Esophagus squamous epithelium (tissue), 5 donors: ENCODE measurements at regions not wholly inside any gene's neighbourhood (a gene's known extent, or its start where the extent isn't known, plus 50 kb on each side); places are given as distances from the start of the nearest gene placed in this dataset.

ENCODE experiments used
- DNase-seq: peaks from one replicate; lab custom pipeline; 2025; lab: John Stamatoyannopoulos, UW
- H3K27ac ChIP-seq, 4 donors: fragments of 200-600 bp; sonication (generic); one replicate each; pipeline ENCODE4 v1.5.1; 2016 to 2019; ENCODE audit warnings: mild to moderate bottlenecking in 1 of 4
- H3K27me3 ChIP-seq, 4 donors: fragments of 200-600 bp; sonication (generic); 1 replicate in 3 of 4; 2 replicates in 1 of 4; pipeline versions ENCODE4 v1.5.1 to v1.6.0; 2017 to 2021; ENCODE audit warnings: antibody characterized with exemption in 1 of 4
- H3K36me3 ChIP-seq, 3 donors: fragments of 200-600 bp; sonication (generic); one replicate each; pipeline ENCODE4 v1.5.1; 2016 to 2019
- H3K4me1 ChIP-seq, 3 donors: fragments of 200-600 bp; sonication (generic); one replicate each; pipeline ENCODE4 v1.5.1; 2017 to 2019
- H3K4me3 ChIP-seq, 4 donors: fragments of 200-600 bp; sonication (generic); 1 replicate in 3 of 4; 2 replicates in 1 of 4; pipeline ENCODE4 v1.5.1; 2016 to 2019; ENCODE audit warnings: mild to moderate bottlenecking in 2 of 4, moderate library complexity in 1 of 4
- H3K9me3 ChIP-seq, 3 donors: fragments of 200-600 bp; sonication (generic); one replicate each; pipeline ENCODE4 v1.5.1; 2016 to 2019
- POLR2A ChIP-seq, 4 donors: fragments of 450-650 bp; IDR thresholded peaks; one replicate each; pipeline ENCODE4 v1.6.1; 2017; ENCODE audit warnings: antibody characterized with exemption in 4 of 4, mild to moderate bottlenecking in 4 of 4, moderate library complexity in 3 of 4
- WGBS, 2 donors: methylation state at CpG; one replicate each; pipeline ENCODE4 v1.1.5; 2018; 5-methylcytosine and 5-hydroxymethylcytosine counted together
- intact Hi-C: fragments of 100-400 bp; cut with DNase I; formaldehyde crosslinking; loops from one replicate; pipeline ENCODE4 v1.15.0; 2022
- TF ChIP-seq, protein P1 (sequence below), 6 experiments: fragments of 450-650 bp in 4 of 6; fragments of 200-600 bp in 2 of 6; sonication (generic) in 2 of 6; IDR thresholded peaks; one replicate each; pipeline ENCODE4 v1.5.1; 2016 to 2019; ENCODE audit warnings: antibody characterized with exemption in 6 of 6, mild to moderate bottlenecking in 4 of 6, moderate library complexity in 4 of 6
- donor health status: DM: yes; HTN: yes; CAD: no.

GRCh38 chr5:13412040-13412595, 532.4 kb downstream of the DNAH5 start:
- intact Hi-C loops = no loop called here
- Histone ChIP-seq H3K4me1 (no peaks in the 10 kb centered on the region), H3K36me3 (no peaks in the 10 kb centered on the region), H3K27me3 (no peaks in the 10 kb centered on the region), H3K27ac (no peak overlapping the region), H3K9me3 (no peaks in the 10 kb centered on the region), H3K4me3 (no peak overlapping the region)
- TF ChIP-seq, protein P1, sequence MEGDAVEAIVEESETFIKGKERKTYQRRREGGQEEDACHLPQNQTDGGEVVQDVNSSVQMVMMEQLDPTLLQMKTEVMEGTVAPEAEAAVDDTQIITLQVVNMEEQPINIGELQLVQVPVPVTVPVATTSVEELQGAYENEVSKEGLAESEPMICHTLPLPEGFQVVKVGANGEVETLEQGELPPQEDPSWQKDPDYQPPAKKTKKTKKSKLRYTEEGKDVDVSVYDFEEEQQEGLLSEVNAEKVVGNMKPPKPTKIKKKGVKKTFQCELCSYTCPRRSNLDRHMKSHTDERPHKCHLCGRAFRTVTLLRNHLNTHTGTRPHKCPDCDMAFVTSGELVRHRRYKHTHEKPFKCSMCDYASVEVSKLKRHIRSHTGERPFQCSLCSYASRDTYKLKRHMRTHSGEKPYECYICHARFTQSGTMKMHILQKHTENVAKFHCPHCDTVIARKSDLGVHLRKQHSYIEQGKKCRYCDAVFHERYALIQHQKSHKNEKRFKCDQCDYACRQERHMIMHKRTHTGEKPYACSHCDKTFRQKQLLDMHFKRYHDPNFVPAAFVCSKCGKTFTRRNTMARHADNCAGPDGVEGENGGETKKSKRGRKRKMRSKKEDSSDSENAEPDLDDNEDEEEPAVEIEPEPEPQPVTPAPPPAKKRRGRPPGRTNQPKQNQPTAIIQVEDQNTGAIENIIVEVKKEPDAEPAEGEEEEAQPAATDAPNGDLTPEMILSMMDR (IDR thresholded peaks at IDR 0.05) = no peak
- no peak for TF ChIP-seq POLR2A (IDR thresholded peaks at IDR 0.05)
- 60 to 70% methylated on average over 6 of the region's 6 CpGs for WGBS, 2 donors
- DNase-seq = no peak

GRCh38 chr5:13408616-13409015, 535.9 kb downstream of the DNAH5 start:
- H3K4me3 ChIP-seq = no peak overlapping the region
- H3K36me3 ChIP-seq = no peaks in the 10 kb centered on the region
- WGBS, 2 donors = 0 to 10% methylated on average over 1 of the region's 1 CpG
- H3K27ac ChIP-seq = no peak overlapping the region
- H3K9me3 ChIP-seq = no peaks in the 10 kb centered on the region
- DNase-seq = no peak
- TF ChIP-seq, protein P1 (IDR thresholded peaks at IDR 0.05) = no peak
- no peak for TF ChIP-seq POLR2A (IDR thresholded peaks at IDR 0.05)
- no peaks in the 10 kb centered on the region for H3K27me3 ChIP-seq
- intact Hi-C loops = no loop called here
- H3K4me1 ChIP-seq = no peaks in the 10 kb centered on the region

DNA sequence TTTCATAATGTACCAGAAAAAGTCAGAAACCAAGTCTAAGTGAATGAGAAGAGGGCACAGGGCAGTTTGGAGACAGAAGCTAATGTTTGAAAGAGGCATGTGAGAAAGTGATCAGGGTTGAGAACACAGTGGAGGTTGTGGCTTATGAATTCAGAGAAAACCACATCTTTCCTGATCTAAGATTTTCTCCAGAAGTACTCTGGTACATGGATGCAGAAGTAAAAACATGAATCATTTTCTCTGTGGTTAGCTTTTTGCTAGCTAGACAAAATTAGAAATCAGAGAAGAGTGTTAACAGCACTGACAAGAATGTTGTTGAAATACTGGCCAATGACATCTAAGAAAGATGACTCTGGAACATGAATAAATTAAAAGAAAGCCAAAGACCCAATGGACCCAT, 541.1 kb downstream of the DNAH5 start:
- no peak for DNase-seq
- Histone ChIP-seq H3K9me3 (no peaks in the 10 kb centered on the region), H3K4me3 (no peak overlapping the region), H3K27me3 (no peaks in the 10 kb centered on the region), H3K36me3 (no peaks in the 10 kb centered on the region), H3K4me1 (no peaks in the 10 kb centered on the region), H3K27ac (no peak overlapping the region)
- TF ChIP-seq POLR2A (IDR thresholded peaks at IDR 0.05) = no peak
- TF ChIP-seq, protein P1 (IDR thresholded peaks at IDR 0.05) = no peak
- intact Hi-C loops = no loop called here

GRCh38 chr5:13385066-13385465, 559.4 kb downstream of the DNAH5 start:
- intact Hi-C loops = no loop called here
- no peaks in the 10 kb centered on the region for H3K4me1 ChIP-seq
- TF ChIP-seq POLR2A (IDR thresholded peaks at IDR 0.05) = no peak
- TF ChIP-seq, protein P1 (IDR thresholded peaks at IDR 0.05) = no peak
- no peak overlapping the region for H3K27ac ChIP-seq
- no peak for DNase-seq
- H3K4me3 ChIP-seq = no peak overlapping the region
- H3K9me3 ChIP-seq = no peaks in the 10 kb centered on the region
- no peaks in the 10 kb centered on the region for H3K36me3 ChIP-seq
- 67 to 71% methylated on average over 5 of the region's 5 CpGs for WGBS, 2 donors
- H3K27me3 ChIP-seq = no peaks in the 10 kb centered on the region

DNA sequence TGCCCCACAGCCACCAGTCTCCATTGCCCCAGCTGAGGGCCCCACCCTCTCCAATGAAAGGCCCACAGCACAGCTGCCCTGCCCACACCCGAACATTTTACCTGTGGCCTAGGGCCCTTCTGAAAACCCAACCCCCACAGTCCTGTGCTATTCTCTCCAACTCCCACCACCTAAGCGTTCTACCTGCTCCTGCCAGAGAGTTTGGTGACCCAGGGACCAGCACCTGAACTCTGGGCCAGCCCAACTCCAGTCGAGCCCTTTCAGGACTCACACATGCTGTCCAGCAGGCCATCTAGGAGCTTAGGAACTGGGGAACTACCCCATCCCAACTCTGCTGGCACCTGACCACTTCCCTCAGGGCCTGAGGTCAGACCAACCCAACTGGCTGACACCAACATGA, 562.3 kb downstream of the DNAH5 start:
- intact Hi-C loops = no loop called here
- TF ChIP-seq POLR2A (IDR thresholded peaks at IDR 0.05) = no peak
- TF ChIP-seq, protein P1 (IDR thresholded peaks at IDR 0.05) = no peak
- Histone ChIP-seq H3K36me3 (no peaks in the 10 kb centered on the region), H3K27me3 (no peaks in the 10 kb centered on the region), H3K27ac (no peak overlapping the region), H3K9me3 (no peaks in the 10 kb centered on the region), H3K4me1 (no peaks in the 10 kb centered on the region), H3K4me3 (no peak overlapping the region)
- 58 to 60% methylated on average over 1 to 3 of the region's 3 CpGs for WGBS, 2 donors
- no peak for DNase-seq
